HFFc6 (cell line): ENCODE measurements at regions not wholly inside any gene's neighbourhood (a gene's known extent, or its start where the extent isn't known, plus 50 kb on each side); places are given as distances from the start of the nearest gene placed in this dataset.

Source experiments
- DNase-seq: peaks from one replicate; pipeline ENCODE4 v3.0.0-alpha.2; 2018
- H3K27ac Mint-ChIP-seq: 2 replicates; pipeline ENCODE4 v1.8.0; 2020; ENCODE audit warnings: mild to moderate bottlenecking, mixed read lengths
- H3K27me3 Mint-ChIP-seq: 2 replicates; pipeline ENCODE4 v1.8.0; 2021; ENCODE audit warnings: mild to moderate bottlenecking, moderate library complexity, mixed read lengths; ENCODE audit not compliant: insufficient read depth
- H3K36me3 Mint-ChIP-seq: 2 replicates; pipeline ENCODE4 v1.8.0; 2021; ENCODE audit warnings: low read depth, mixed read lengths
- H3K4me1 Mint-ChIP-seq: 2 replicates; pipeline ENCODE4 v1.8.0; 2020; ENCODE audit warnings: low read depth, mixed read lengths
- H3K4me3 Mint-ChIP-seq: 2 replicates; pipeline ENCODE4 v1.8.0; 2020; ENCODE audit warnings: mild to moderate bottlenecking, moderate library complexity, mixed read lengths
- H3K9me3 Mint-ChIP-seq: 2 replicates; pipeline ENCODE4 v1.8.0; 2020; ENCODE audit warnings: mild to moderate bottlenecking, mixed read lengths
- CTCF ChIP-seq: fragments of 200-600 bp; sonication (generic); IDR thresholded peaks from 2 replicates; pipeline ENCODE4 v1.5.0; 2021; ENCODE audit warnings: antibody characterized with exemption, mild to moderate bottlenecking

GRCh38 chr20:41748756-41749582 is 130.8 kb upstream of the CHD6 start:
- Mint-ChIP-seq H3K4me1 (no peaks in the 10 kb centered on the region), H3K4me3 (no peak overlapping the region), H3K27ac (no peak overlapping the region), H3K36me3 (no peaks in the 10 kb centered on the region), H3K27me3 (peaks cover 2% of the 10 kb centered on the region; the same call in 1 of the 2 replicates), H3K9me3 (no peaks in the 10 kb centered on the region)
- no peak for DNase-seq
- TF ChIP-seq CTCF, result no peak

- Mint-ChIP-seq H3K4me1 (no peaks in the 10 kb centered on the region), H3K36me3 (no peaks in the 10 kb centered on the region), H3K4me3 (no peak overlapping the region), H3K27me3 (peaks cover 2% of the 10 kb centered on the region; the same call in 1 of the 2 replicates), H3K27ac (no peak overlapping the region), H3K9me3 (no peaks in the 10 kb centered on the region)
- no peak for TF ChIP-seq CTCF
- DNase-seq, result no peak
Measured at GRCh38 chr20:41748051-41748450, 129.9 kb upstream of the CHD6 start.

DNA sequence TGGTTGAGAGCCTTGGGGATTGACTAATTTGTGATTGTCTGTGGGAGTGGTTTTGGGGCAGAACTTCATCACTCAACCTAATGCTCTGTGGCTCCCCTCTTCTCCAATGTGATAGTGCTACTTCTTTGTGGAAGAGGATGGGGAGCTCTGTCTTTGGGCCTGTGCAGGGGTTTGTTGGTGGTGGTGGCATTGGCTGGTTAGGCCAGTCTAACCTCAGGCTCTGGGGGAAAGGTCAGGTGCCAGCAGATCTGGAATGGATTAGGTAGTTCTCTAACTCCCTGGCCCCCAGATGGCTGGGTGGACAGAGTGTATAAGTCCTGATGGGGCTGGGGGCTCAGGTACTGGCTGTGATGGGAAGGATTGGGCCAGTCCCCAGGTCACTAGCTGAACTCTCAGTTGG is 129.0 kb upstream of the CHD6 start:
- H3K4me1 Mint-ChIP-seq, result no peaks in the 10 kb centered on the region
- no peak for DNase-seq
- TF ChIP-seq CTCF, result no peak
- H3K9me3 Mint-ChIP-seq, result no peaks in the 10 kb centered on the region
- no peaks in the 10 kb centered on the region for H3K36me3 Mint-ChIP-seq
- H3K27me3 Mint-ChIP-seq, result peaks cover 3% of the 10 kb centered on the region; the same call in 1 of the 2 replicates
- H3K27ac Mint-ChIP-seq, result no peak overlapping the region
- no peak overlapping the region for H3K4me3 Mint-ChIP-seq

GRCh38 chr20:41746635-41747034 is 128.5 kb upstream of the CHD6 start:
- Mint-ChIP-seq H3K4me1 (no peaks in the 10 kb centered on the region), H3K36me3 (no peaks in the 10 kb centered on the region), H3K27me3 (peaks cover 5% of the 10 kb centered on the region; the same call in 1 of the 2 replicates), H3K9me3 (no peaks in the 10 kb centered on the region), H3K27ac (no peak overlapping the region), H3K4me3 (no peak overlapping the region)
- no peak for DNase-seq
- TF ChIP-seq CTCF, result 0 out of 2 replicates have a peak, but pooled peaks have one; percentile 23

- Mint-ChIP-seq H3K36me3 (no peaks in the 10 kb centered on the region), H3K27ac (no peak overlapping the region), H3K9me3 (no peaks in the 10 kb centered on the region), H3K4me3 (no peak overlapping the region), H3K4me1 (no peaks in the 10 kb centered on the region), H3K27me3 (peaks cover 6% of the 10 kb centered on the region)
- no peak for DNase-seq
- TF ChIP-seq CTCF, result peak; percentile 86
Measured at GRCh38 chr20:41738604-41739206, 120.5 kb upstream of the CHD6 start.
